ENCODE measurements at regions not wholly inside any gene's neighbourhood (a gene's known extent, or its start where the extent isn't known, plus 50 kb on each side); places are given as distances from the start of the nearest gene placed in this dataset.

DNA sequence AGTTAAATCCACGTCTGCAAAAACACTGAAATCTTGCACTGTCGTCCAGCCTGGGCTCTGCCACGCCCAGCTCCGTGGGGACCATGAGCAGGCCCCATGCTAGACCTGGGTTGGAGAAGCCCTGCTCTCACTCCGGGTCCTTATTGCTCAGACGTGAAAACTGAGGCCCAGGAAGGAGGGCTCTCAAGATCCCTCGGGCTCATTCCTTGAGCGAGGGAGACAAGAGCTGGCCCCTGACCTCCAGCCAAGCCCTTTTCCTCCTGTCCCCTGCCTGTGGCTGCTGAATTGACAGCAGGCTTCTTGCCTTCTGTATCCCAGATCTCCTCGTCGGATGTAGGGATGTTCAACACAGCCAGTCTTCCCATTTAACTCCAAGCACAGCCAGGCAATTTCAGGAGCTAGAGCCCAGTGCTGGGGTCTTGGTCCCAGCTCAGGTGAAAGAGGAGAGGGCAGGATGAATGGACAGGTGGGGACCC is 109.5 kb downstream of the CPZ start:
- H3K27ac ChIP-seq (ENCODE audit: insufficient read depth, low read depth, low read length): no peak overlapping the region
- no peak for FAIRE-seq
- no peak for DNase-seq (ENCODE audit: low read depth, low spot score)
- no peaks in the 10 kb centered on the region for H3K9me3 ChIP-seq (replicated peaks; ENCODE audit: control insufficient read depth, insufficient read depth, low read length)
- ChIA-PET POLR2A (no interaction called here), CTCF (no interaction called here)
- dilution Hi-C loops (cut with MboI; ENCODE audit: extremely low pct_ligation_motif_present, low sequenced_read_pairs): no loop called here
- no peak overlapping the region for H3K4me3 ChIP-seq (replicated peaks in 1 of 3; ENCODE audit: insufficient read depth in 1 of 3, low read depth in 1 of 3, low read length in 3 of 3)
- no peaks in the 10 kb centered on the region for H3K4me1 ChIP-seq (ENCODE audit: control insufficient read depth, extremely low read depth, insufficient read depth, low read length)
- no TSS peak for BruUV-seq (replicated peaks)
- H3K4me2 ChIP-seq (ENCODE audit: insufficient read depth, low read length): no peak overlapping the region
- TF ChIP-seq JUN (IDR thresholded peaks at IDR 0.05; ENCODE audit: borderline replicate concordance, insufficient read depth, insufficient read length, low read depth) (no peak), EZH2 (IDR thresholded peaks at IDR 0.05; ENCODE audit: borderline replicate concordance, low read depth, low read length, severe bottlenecking) (no peak), GATA2 (IDR thresholded peaks at IDR 0.05; ENCODE audit: insufficient read depth, insufficient read length, low read depth, low read length) (no peak), POLR2A (IDR thresholded peaks at IDR 0.05; ENCODE audit: low read depth, low read length) (no peak), MYC (IDR thresholded peaks at IDR 0.05; ENCODE audit: low read depth, low read length) (no peak), FOS (IDR thresholded peaks at IDR 0.05; ENCODE audit: borderline replicate concordance, insufficient read depth, low read length) (no peak), POLR2AphosphoS5 (IDR thresholded peaks at IDR 0.05; ENCODE audit: insufficient read depth, low read depth, low read length) (no peak)
- TF ChIP-seq, protein P1, sequence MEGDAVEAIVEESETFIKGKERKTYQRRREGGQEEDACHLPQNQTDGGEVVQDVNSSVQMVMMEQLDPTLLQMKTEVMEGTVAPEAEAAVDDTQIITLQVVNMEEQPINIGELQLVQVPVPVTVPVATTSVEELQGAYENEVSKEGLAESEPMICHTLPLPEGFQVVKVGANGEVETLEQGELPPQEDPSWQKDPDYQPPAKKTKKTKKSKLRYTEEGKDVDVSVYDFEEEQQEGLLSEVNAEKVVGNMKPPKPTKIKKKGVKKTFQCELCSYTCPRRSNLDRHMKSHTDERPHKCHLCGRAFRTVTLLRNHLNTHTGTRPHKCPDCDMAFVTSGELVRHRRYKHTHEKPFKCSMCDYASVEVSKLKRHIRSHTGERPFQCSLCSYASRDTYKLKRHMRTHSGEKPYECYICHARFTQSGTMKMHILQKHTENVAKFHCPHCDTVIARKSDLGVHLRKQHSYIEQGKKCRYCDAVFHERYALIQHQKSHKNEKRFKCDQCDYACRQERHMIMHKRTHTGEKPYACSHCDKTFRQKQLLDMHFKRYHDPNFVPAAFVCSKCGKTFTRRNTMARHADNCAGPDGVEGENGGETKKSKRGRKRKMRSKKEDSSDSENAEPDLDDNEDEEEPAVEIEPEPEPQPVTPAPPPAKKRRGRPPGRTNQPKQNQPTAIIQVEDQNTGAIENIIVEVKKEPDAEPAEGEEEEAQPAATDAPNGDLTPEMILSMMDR (IDR thresholded peaks at IDR 0.05; ENCODE audit: extremely low read depth in 1 of 2, insufficient read depth in 1 of 2, low read depth in 1 of 2, low read length in 2 of 2): no peak
- TF ChIP-seq, protein P2, sequence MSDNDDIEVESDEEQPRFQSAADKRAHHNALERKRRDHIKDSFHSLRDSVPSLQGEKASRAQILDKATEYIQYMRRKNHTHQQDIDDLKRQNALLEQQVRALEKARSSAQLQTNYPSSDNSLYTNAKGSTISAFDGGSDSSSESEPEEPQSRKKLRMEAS (IDR thresholded peaks at IDR 0.05; ENCODE audit: insufficient read depth, insufficient read length): no peak
- no peaks in the 10 kb centered on the region for H3K9me1 ChIP-seq (replicated peaks; ENCODE audit: control insufficient read depth, extremely low read depth, insufficient read depth, low read length)
- no peaks in the 10 kb centered on the region for H3K36me3 ChIP-seq (ENCODE audit: control insufficient read depth in 2 of 2, extremely low read depth in 1 of 2, insufficient read depth in 2 of 2, low read length in 2 of 2)
- no peaks in the 10 kb centered on the region for H3K27me3 ChIP-seq (ENCODE audit: control insufficient read depth in 2 of 2, insufficient read depth in 2 of 2, low read length in 2 of 2)
- H3K9ac ChIP-seq (replicated peaks; ENCODE audit: extremely low read depth, insufficient read depth, low read length): no peak overlapping the region
- no peaks in the 10 kb centered on the region for H4K20me1 ChIP-seq (replicated peaks; ENCODE audit: control insufficient read depth, extremely low read depth, insufficient read depth, low read length)
- no peaks in the 10 kb centered on the region for H3K79me2 ChIP-seq (ENCODE audit: control insufficient read depth, insufficient read depth, low read length)
- intact Hi-C loops (cut with micrococcal nuclease): no loop called here
- no peak overlapping the region for H2AFZ ChIP-seq (ENCODE audit: low read depth, low read length)
